OCI-LY7 (cell line): ENCODE measurements at regions not wholly inside any gene's neighbourhood (a gene's known extent, or its start where the extent isn't known, plus 50 kb on each side); places are given as distances from the start of the nearest gene placed in this dataset.

ENCODE experiments used
- EZH2phosphoT487 ChIP-seq: fragments of 200-600 bp; sonication (generic); IDR thresholded peaks from 2 replicates; pipeline ENCODE4 v1.6.1; 2018; ENCODE audit warnings: low read depth, borderline replicate concordance, mild to moderate bottlenecking, mixed run types, antibody characterized with exemption, low read length, moderate library complexity, mixed read lengths
- TF ChIP-seq, protein P1 (sequence below): fragments of 200-600 bp; sonication (generic); conservative IDR thresholded peaks from 2 replicates; pipeline ENCODE4 v1.5.1; 2014; ENCODE audit warnings: mild to moderate bottlenecking, antibody characterized with exemption, low read length, moderate library complexity, mixed read lengths

DNA sequence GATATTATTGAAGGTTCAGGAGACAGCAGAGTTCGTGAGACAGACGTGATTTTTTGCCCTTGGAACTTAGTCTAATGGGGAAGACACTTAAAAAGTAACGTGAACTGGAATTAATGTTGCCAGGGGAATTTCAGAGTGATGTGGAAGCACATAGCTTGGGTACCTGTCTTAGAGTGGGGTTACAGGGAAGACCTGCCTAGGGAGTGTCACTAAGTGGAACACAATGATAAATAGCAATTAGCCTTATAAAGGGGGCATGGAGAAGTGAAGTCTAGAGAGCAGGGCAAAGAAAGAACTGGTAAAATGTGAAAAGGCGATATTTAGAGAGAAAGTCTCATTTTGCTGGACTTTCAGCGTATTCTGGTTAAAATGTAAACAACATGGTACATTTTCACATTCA, 306.0 kb upstream of the TCF4 start:
- TF ChIP-seq, protein P1, sequence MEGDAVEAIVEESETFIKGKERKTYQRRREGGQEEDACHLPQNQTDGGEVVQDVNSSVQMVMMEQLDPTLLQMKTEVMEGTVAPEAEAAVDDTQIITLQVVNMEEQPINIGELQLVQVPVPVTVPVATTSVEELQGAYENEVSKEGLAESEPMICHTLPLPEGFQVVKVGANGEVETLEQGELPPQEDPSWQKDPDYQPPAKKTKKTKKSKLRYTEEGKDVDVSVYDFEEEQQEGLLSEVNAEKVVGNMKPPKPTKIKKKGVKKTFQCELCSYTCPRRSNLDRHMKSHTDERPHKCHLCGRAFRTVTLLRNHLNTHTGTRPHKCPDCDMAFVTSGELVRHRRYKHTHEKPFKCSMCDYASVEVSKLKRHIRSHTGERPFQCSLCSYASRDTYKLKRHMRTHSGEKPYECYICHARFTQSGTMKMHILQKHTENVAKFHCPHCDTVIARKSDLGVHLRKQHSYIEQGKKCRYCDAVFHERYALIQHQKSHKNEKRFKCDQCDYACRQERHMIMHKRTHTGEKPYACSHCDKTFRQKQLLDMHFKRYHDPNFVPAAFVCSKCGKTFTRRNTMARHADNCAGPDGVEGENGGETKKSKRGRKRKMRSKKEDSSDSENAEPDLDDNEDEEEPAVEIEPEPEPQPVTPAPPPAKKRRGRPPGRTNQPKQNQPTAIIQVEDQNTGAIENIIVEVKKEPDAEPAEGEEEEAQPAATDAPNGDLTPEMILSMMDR, result no peak
- no peak for TF ChIP-seq EZH2phosphoT487
